ENCODE measurements at regions not wholly inside any gene's neighbourhood (a gene's known extent, or its start where the extent isn't known, plus 50 kb on each side); places are given as distances from the start of the nearest gene placed in this dataset.

- Histone ChIP-seq H3K4me3 (no peak overlapping the region), H3K36me3 (no peaks in the 10 kb centered on the region), H3K4me1 (no peaks in the 10 kb centered on the region), H3K27ac (no peak overlapping the region), H3K9me3 (peaks cover 0 to 38% (median 3%) of the 10 kb centered on the region in 4 donors), H3K27me3 (no peaks in the 10 kb centered on the region)
- DNase-seq = no peak
- intact Hi-C loops (cut with DNase I; ENCODE audit: low total_unique reads) = no loop called here
- 59 to 83% (median 79%) methylated on average over 4 of the region's 4 CpGs for WGBS, 5 donors
- TF ChIP-seq POLR2AphosphoS5 (IDR thresholded peaks at IDR 0.05) = no peak
- TF ChIP-seq CTCF (IDR thresholded peaks at IDR 0.05) = no peak
- TF ChIP-seq EP300 (IDR thresholded peaks at IDR 0.05) = no peak
- TF ChIP-seq POLR2A (IDR thresholded peaks at IDR 0.05) = no peak
Observed at GRCh38 chr10:37703833-37704382, 153.5 kb downstream of the ZNF248 start.

GRCh38 chr10:37703114-37703513 lies 154.3 kb downstream of the ZNF248 start:
- DNase-seq = no peak
- 50 to 84% (median 73%) methylated on average over 4 of the region's 4 CpGs for WGBS, 5 donors

GRCh38 chr10:37701781-37702493 lies 155.5 kb downstream of the ZNF248 start:
- Histone ChIP-seq H3K4me1 (no peaks in the 10 kb centered on the region), H3K36me3 (no peaks in the 10 kb centered on the region), H3K27ac (no peak overlapping the region), H3K9me3 (peaks cover 0 to 42% (median 3%) of the 10 kb centered on the region in 4 donors), H3K27me3 (no peaks in the 10 kb centered on the region), H3K4me3 (no peak overlapping the region)
- 81 to 84% (median 83%) methylated on average over 12 to 16 of the region's 16 CpGs for WGBS, 5 donors
- DNase-seq = no peak
- TF ChIP-seq CTCF (IDR thresholded peaks at IDR 0.05) = no peak
- TF ChIP-seq EP300 (IDR thresholded peaks at IDR 0.05) = no peak
- no peak for TF ChIP-seq POLR2AphosphoS5 (IDR thresholded peaks at IDR 0.05)
- TF ChIP-seq POLR2A (IDR thresholded peaks at IDR 0.05) = no peak
- intact Hi-C loops (cut with DNase I; ENCODE audit: low total_unique reads) = no loop called here

More at GRCh38 chr10:37703114-37703513, 154.3 kb downstream of the ZNF248 start:
- intact Hi-C loops (cut with DNase I; ENCODE audit: low total_unique reads) = no loop called here
- Histone ChIP-seq H3K4me1 (no peaks in the 10 kb centered on the region), H3K9me3 (peaks cover 0 to 42% (median 3%) of the 10 kb centered on the region in 4 donors), H3K36me3 (no peaks in the 10 kb centered on the region), H3K27me3 (no peaks in the 10 kb centered on the region), H3K4me3 (no peak overlapping the region), H3K27ac (no peak overlapping the region)
- no peak for TF ChIP-seq CTCF (IDR thresholded peaks at IDR 0.05)
- TF ChIP-seq POLR2AphosphoS5 (IDR thresholded peaks at IDR 0.05) = no peak
- TF ChIP-seq EP300 (IDR thresholded peaks at IDR 0.05) = no peak

- no peaks in the 10 kb centered on the region for H3K4me1 ChIP-seq
- H3K4me3 ChIP-seq = no peak overlapping the region
- no peaks in the 10 kb centered on the region for H3K27me3 ChIP-seq
- intact Hi-C loops (cut with DNase I; ENCODE audit: low total_unique reads) = no loop called here
- no peak overlapping the region for H3K27ac ChIP-seq
- WGBS, 5 donors = 83 to 87% (median 85%) methylated on average over 37 of the region's 37 CpGs
- no peak for DNase-seq
- H3K9me3 ChIP-seq = peaks cover 0 to 39% (median 3%) of the 10 kb centered on the region in 4 donors
- H3K36me3 ChIP-seq = no peaks in the 10 kb centered on the region
- TF ChIP-seq CTCF (IDR thresholded peaks at IDR 0.05) (no peak), EP300 (IDR thresholded peaks at IDR 0.05) (no peak), POLR2A (IDR thresholded peaks at IDR 0.05) (no peak)
Observed at GRCh38 chr10:37700886-37701780, 156.3 kb downstream of the ZNF248 start.
